Muscle of back (tissue), 3 donors: ENCODE measurements at regions not wholly inside any gene's neighbourhood (a gene's known extent, or its start where the extent isn't known, plus 50 kb on each side); places are given as distances from the start of the nearest gene placed in this dataset.

Source experiments
- DNase-seq, 3 donors: peaks; one replicate each; pipeline versions ENCODE4 v3.0.0 to v3.0.0-alpha.2; 2013

DNA sequence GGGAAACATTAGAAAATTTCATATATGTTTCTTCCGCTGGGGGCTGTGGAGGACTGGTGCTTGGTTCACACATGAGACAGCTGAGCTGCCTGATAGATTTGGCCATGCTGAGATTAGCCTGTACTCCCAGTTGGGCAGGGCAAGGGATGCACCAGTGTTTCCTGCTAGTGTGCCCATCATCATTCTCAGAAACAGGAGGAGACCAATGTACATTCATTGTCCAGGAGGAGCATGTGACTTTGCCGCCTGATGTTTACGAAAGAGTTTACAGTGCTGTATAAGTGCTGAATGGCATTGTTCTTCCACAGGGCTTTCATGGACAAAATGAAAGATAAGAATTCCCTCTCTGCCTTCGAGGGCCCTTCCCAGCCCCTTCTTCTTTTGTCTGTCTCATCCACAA is 311.1 kb upstream of the THBS1 start:
- no peak for DNase-seq

DNA sequence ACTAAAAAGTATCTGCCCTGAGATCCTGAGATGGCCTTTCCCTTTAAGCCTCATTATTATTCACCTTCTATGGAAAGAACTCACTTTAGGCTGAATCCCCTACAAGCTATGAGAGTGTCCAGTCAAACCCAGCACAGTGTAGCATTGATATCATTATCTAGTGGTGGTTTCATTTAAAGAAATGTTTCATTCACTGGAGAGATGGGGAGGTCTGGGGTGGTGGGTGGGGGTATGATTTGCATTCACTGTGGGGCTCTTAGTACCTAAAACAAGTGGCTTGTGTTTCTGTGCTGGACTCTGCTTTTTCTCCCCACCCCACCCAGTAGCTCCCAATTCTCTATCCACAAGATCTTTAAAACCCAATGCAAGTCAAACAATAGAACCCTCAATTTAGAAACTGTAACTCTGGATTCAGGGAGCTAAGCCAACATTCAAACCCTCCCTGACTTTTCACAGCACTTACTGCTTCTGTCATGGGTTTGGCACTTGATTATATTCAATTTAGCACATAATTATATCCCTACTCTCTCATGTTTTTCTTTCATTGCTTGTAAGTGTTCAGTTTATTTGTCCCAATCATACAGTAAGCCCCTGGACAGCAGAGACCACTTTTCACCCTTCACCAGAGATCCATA is 310.5 kb upstream of the THBS1 start:
- DNase-seq = no peak

DNA sequence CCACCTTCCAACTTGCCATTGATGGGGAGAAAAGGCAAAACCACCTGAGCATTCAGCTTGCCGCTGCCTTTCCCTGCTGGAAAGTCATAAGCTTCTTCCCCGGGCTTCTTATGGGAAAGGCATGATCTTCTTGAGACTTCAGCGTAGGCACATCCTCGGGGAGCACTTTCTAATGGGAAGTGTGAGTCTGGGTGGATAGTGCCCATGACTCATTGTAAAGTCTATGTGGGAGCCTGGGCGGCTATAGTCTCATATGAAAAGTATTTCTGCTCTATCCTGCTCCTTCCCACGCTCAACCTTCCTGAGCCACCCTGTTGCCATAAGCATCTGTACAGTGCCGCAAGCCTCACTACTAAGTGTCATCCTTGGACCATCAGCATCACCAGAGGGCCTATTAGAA is 309.9 kb upstream of the THBS1 start:
- peak in 1 of 3 donors; percentile 92 for DNase-seq

DNA sequence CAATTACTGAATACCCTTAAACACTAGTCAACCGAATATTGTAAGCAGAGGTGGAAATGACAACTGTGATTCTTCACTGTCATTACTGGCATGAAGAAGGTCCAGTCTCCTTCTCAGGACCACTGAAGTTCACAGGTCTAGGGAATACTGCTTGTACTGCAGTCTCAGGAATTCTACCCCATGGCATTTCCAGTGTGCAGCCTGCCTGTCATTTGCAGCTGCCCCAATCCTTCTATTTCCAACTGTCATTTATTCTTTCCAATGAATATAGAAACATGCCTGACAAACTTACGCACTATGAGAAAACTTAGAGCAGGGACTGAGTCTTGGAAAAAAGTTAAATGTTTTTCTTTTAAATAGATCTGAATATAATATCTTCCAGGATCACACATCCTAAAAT is 308.0 kb upstream of the THBS1 start:
- DNase-seq = no peak

- DNase-seq = peak in 2 of 3 donors; percentile 62 to 72
Observed at GRCh38 chr15:39273717-39274411, 307.0 kb upstream of the THBS1 start.

DNA sequence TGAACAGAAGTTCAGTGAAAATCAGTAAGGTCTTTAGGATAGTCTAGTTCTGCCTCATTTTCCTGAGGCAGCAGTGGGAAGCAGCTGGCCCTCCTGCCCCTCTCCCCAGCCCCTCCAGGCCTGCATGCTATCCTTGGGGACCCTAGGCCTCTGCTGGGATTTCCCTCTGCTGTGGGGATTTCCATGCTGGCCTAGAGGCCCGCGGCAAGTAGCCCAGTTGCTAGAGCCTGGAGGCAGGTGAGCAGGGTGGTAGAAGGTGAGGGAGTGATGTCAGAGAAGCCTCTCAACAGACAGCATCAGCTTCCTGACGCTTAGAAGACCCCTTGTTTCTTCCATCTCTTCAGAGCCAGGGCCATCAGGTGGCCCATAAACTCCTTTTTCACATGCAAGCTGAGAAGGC is 305.8 kb upstream of the THBS1 start:
- no peak for DNase-seq

DNA sequence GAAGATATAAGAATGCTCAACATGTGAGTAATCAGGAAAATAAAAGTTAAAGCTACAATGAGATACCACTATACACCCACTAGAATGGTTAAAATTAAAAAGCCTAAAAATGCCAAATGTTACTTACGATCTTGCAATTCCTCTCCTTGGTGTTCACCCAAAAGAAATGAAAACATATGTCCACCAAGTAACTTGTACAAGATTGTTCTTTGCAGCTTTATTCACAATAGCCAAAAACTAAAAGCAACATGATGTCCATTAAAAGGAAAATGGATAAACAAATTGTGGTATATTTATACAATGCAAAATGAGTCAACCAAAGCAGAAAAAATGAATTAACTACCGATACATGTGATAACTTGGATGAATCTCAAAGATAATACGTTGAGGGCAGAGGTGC is 301.6 kb upstream of the THBS1 start:
- no peak for DNase-seq

DNA sequence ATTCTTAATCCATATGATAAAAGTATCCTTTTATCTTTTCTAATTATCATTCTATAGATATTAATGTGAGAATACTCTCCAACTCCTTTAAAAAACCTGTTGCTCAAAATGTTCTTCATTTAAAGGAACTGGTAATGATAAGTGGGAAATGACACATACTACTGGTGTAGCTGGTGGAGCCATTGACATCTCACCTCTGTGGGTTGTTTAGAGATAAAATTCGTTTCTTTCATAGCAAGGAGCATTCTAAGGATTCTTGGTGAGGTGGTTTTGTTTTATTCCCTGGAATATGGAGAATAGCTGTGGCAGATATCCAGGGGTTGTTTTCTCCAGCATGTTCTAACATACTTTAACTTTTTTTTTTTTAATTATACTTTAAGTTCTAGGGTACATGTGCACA is 299.8 kb upstream of the THBS1 start:
- DNase-seq = no peak

GRCh38 chr15:39282663-39283208 is 298.1 kb upstream of the THBS1 start:
- no peak for DNase-seq

DNA sequence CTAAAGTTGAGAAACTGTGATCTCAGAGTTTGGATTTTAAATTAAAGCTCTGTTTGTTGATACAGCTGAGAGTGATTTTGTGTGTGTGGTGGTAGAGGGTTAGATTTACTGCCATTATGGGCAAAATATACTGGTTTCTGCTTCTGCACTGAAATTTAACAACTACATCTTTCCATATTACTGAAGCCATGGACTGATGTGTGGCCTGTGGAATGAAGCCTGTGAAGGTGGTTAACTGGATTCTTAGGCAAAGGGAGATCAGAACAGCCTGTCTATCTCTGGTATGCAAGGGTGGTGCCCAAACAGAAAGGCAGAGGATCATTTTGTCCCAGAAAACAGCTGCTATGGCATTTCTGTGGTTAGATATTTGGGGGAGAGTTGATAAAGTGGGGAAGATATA is 297.3 kb upstream of the THBS1 start:
- no peak for DNase-seq

DNA sequence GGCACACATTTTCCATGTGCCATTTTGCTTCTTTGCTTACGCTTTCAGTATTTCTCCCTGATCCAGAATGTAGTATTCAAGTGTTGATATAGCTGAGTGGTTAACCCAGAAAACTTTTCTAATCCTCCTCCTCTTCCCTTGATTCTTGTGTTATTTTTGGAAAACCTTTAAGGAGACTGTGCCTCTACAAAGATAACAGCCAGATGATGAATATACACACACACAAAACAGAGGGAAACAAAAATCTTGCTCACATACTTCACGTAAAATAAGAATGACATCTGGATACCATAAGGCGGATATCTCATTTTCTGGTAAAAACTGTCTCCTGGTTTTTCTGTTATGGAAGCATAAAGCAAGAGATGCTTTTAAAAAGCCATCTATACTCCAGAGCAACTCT is 295.8 kb upstream of the THBS1 start:
- DNase-seq = no peak

GRCh38 chr15:39285663-39286062 is 295.2 kb upstream of the THBS1 start:
- no peak for DNase-seq

- no peak for DNase-seq
Observed at GRCh38 chr15:39286706-39287105, 294.2 kb upstream of the THBS1 start.

GRCh38 chr15:39287322-39288195 is 293.3 kb upstream of the THBS1 start:
- no peak for DNase-seq

- peak in 2 of 3 donors; percentile 49 to 68 for DNase-seq
Observed at GRCh38 chr15:39290711-39291435, 290.0 kb upstream of the THBS1 start.

GRCh38 chr15:39291690-39292089 is 289.2 kb upstream of the THBS1 start:
- DNase-seq = no peak

GRCh38 chr15:39296955-39297354 is 283.9 kb upstream of the THBS1 start:
- DNase-seq = no peak

- DNase-seq = no peak
Observed at GRCh38 chr15:39298271-39298962, 282.5 kb upstream of the THBS1 start.

GRCh38 chr15:39299486-39300267 is 281.2 kb upstream of the THBS1 start:
- no peak for DNase-seq

DNA sequence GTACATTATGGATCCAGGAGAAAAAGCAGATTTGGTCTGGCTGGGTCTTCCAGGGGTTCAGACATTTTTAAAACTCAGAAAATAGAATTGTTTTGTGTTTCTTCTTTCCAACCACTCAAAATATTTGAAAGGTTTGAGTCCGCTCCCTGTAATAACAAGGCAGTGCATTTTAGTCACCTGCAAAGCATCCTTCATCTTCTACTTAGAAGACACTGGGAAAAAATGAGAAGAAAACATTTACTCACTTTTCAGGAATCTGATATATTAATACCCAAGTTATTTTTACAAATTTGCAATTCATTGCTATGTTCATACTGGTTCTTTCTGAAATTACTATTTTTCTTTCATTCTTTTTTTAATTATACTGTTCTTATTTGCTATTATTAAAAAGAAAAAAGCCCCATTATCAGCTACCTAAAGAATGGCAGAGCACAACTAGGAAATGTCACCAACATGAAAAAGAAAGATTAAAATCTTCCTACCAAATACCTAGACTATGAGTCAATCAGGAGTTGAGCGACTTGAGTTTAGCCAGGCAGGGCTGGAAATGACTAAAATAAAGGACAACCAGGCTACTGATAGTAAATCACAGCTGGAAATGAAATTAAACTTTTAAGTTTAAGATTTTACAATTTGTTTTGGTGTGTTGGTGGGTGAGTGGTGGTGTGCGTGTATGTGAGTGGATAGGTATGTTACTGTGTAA is 280.3 kb upstream of the THBS1 start:
- DNase-seq = no peak
